ENCODE measurements at regions not wholly inside any gene's neighbourhood (a gene's known extent, or its start where the extent isn't known, plus 50 kb on each side); places are given as distances from the start of the nearest gene placed in this dataset.
"Not testable (repeated sequence)": the region's sequence is repeated elsewhere in the genome, so short reads cannot be mapped to it uniquely, and the experiment has no call there.

DNA sequence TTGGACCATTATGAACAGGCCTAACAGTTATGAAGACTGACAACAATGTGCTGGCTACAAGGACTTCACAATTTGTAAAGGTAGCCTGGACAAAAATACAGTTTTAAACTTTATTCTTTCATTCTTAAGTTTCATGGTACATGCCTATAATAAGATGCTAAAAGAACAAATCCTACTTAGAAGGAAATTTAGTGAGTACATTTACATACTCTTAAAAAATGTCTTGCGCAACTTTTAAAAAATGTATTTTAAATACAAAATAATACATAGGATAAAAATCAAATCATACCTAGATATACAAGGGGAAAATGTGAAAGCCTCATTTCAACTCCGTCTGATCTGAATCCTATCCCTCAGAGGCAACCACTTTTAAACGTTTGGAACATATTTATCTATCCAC is 200.7 kb upstream of the SPIN4 start:
- no peak for DNase-seq (ENCODE audit: low read depth)
- no peak overlapping the region for H3K4me3 ChIP-seq (ENCODE audit: low read depth, low read length)
- TF ChIP-seq, protein P1, sequence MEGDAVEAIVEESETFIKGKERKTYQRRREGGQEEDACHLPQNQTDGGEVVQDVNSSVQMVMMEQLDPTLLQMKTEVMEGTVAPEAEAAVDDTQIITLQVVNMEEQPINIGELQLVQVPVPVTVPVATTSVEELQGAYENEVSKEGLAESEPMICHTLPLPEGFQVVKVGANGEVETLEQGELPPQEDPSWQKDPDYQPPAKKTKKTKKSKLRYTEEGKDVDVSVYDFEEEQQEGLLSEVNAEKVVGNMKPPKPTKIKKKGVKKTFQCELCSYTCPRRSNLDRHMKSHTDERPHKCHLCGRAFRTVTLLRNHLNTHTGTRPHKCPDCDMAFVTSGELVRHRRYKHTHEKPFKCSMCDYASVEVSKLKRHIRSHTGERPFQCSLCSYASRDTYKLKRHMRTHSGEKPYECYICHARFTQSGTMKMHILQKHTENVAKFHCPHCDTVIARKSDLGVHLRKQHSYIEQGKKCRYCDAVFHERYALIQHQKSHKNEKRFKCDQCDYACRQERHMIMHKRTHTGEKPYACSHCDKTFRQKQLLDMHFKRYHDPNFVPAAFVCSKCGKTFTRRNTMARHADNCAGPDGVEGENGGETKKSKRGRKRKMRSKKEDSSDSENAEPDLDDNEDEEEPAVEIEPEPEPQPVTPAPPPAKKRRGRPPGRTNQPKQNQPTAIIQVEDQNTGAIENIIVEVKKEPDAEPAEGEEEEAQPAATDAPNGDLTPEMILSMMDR (IDR thresholded peaks at IDR 0.05; ENCODE audit: insufficient read depth, low read length), result no peak

DNA sequence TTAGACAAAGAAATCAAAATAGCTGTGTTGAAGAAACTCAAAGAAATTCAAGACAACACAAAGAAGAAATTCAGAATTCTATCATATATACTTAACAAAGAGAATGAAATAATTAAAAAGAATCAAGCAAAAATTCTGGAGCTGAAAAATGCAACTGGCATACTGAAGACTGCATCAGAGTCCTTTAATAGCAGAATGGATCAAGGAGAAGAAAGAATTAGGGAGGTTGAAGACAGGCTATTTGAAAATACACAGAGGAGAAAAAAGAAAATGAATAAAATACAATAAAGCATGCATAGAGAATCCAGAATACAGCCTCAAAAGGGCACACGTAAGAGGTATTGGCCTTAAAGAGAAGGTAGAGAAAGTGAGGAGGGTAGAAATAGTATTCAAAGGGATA is 179.5 kb upstream of the SPIN4 start:
- TF ChIP-seq, protein P1 (IDR thresholded peaks at IDR 0.05; ENCODE audit: insufficient read depth, low read length), result no peak
- H3K4me3 ChIP-seq (ENCODE audit: low read depth, low read length), result no peak overlapping the region
- no peak for DNase-seq (ENCODE audit: low read depth)

- TF ChIP-seq, protein P1 (IDR thresholded peaks at IDR 0.05; ENCODE audit: insufficient read depth, low read length), result no peak
- no peak for DNase-seq (ENCODE audit: low read depth)
- H3K4me3 ChIP-seq (ENCODE audit: low read depth, low read length), result no peak overlapping the region
Measured at GRCh38 chrX:63529961-63530360, 178.8 kb upstream of the SPIN4 start.

DNA sequence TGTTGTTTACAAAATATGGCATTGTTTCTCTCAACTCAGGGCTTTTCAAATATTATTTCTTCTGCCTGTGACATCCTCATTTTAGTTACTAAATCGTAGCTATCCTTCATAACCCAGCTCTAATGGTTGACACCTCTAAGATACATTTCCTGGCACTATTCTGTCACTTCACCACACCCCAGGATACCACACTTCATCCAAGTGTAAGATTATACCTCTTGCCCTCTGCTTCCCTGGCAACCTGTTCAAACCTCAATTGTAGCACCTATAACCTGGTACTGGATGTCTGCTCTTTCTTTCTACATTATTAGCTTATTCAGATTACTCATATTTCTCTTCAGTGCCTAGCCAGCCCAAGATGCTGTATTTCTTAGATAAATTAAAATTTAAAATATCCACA is 175.7 kb upstream of the SPIN4 start:
- DNase-seq (ENCODE audit: low read depth), result no peak
- no peak overlapping the region for H3K4me3 ChIP-seq (ENCODE audit: low read depth, low read length)
- TF ChIP-seq, protein P1 (IDR thresholded peaks at IDR 0.05; ENCODE audit: insufficient read depth, low read length), result no peak

GRCh38 chrX:63525491-63525890 is 174.4 kb upstream of the SPIN4 start:
- no peak for DNase-seq (ENCODE audit: low read depth)
- TF ChIP-seq, protein P1 (IDR thresholded peaks at IDR 0.05; ENCODE audit: insufficient read depth, low read length), result no peak
- no peak overlapping the region for H3K4me3 ChIP-seq (ENCODE audit: low read depth, low read length)

- not testable (repeated sequence) for H3K4me3 ChIP-seq (ENCODE audit: low read depth, low read length); DNase-seq (ENCODE audit: low read depth)
Measured at GRCh38 chrX:63519368-63519767, 168.2 kb upstream of the SPIN4 start.

GRCh38 chrX:63514569-63515080 is 163.5 kb upstream of the SPIN4 start:
- TF ChIP-seq, protein P1 (IDR thresholded peaks at IDR 0.05; ENCODE audit: insufficient read depth, low read length), result no peak
- H3K4me3 ChIP-seq (ENCODE audit: low read depth, low read length), result no peak overlapping the region
- peak; percentile 56 for DNase-seq (ENCODE audit: low read depth)
